OCI-LY3 (cell line): ENCODE measurements at regions not wholly inside any gene's neighbourhood (a gene's known extent, or its start where the extent isn't known, plus 50 kb on each side); places are given as distances from the start of the nearest gene placed in this dataset.

Experiments used
- EZH2phosphoT487 ChIP-seq: fragments of 200-600 bp; shearing (Covaris generic); IDR thresholded peaks from 2 replicates; pipeline ENCODE4 v1.6.1; 2018; ENCODE audit warnings: antibody characterized with exemption, mixed run types, low read depth
- TF ChIP-seq, protein P1 (sequence below): fragments of 200-600, 300-600 bp; sonication (generic); IDR thresholded peaks from 2 replicates; pipeline ENCODE4 v1.5.1; 2014; ENCODE audit warnings: antibody characterized with exemption, low read length, low read depth

- TF ChIP-seq, protein P1, sequence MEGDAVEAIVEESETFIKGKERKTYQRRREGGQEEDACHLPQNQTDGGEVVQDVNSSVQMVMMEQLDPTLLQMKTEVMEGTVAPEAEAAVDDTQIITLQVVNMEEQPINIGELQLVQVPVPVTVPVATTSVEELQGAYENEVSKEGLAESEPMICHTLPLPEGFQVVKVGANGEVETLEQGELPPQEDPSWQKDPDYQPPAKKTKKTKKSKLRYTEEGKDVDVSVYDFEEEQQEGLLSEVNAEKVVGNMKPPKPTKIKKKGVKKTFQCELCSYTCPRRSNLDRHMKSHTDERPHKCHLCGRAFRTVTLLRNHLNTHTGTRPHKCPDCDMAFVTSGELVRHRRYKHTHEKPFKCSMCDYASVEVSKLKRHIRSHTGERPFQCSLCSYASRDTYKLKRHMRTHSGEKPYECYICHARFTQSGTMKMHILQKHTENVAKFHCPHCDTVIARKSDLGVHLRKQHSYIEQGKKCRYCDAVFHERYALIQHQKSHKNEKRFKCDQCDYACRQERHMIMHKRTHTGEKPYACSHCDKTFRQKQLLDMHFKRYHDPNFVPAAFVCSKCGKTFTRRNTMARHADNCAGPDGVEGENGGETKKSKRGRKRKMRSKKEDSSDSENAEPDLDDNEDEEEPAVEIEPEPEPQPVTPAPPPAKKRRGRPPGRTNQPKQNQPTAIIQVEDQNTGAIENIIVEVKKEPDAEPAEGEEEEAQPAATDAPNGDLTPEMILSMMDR: no peak
- TF ChIP-seq EZH2phosphoT487: no peak
These were observed 446.8 kb upstream of the RARB start for GRCh38 chr3:24981309-24981708.
